NCI-H82 treated with DMSO at 0.1 percent for 48 hours (cell line): ENCODE measurements at regions not wholly inside any gene's neighbourhood (a gene's known extent, or its start where the extent isn't known, plus 50 kb on each side); places are given as distances from the start of the nearest gene placed in this dataset.
"Not testable (repeated sequence)": the region's sequence is repeated elsewhere in the genome, so short reads cannot be mapped to it uniquely, and the experiment has no call there.

Source experiments
- DNase-seq: peaks from one replicate; lab custom pipeline; 2025; ENCODE audit not compliant: unreplicated experiment; lab: John Stamatoyannopoulos, UW

DNA sequence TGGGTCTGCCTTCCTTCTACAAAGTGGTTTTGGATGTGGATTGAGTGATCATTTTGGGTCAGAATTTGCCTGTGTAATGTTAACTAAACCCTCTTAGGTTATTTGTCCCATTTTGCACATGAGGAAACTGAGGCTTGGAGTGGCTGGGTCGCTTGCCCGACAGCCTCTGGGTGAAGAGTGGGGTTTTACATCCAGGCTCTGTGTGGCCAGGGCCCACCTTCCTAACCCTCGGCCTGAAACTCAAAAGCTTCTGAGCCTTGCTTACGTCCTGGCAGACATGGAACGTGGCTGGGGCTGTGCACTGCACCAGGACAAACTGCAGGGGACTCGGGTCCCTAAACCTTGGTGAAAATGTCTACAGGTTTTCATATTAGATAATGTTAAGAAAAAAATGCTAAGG, 542.4 kb downstream of the TBC1D22A start:
- no peak for DNase-seq

DNA sequence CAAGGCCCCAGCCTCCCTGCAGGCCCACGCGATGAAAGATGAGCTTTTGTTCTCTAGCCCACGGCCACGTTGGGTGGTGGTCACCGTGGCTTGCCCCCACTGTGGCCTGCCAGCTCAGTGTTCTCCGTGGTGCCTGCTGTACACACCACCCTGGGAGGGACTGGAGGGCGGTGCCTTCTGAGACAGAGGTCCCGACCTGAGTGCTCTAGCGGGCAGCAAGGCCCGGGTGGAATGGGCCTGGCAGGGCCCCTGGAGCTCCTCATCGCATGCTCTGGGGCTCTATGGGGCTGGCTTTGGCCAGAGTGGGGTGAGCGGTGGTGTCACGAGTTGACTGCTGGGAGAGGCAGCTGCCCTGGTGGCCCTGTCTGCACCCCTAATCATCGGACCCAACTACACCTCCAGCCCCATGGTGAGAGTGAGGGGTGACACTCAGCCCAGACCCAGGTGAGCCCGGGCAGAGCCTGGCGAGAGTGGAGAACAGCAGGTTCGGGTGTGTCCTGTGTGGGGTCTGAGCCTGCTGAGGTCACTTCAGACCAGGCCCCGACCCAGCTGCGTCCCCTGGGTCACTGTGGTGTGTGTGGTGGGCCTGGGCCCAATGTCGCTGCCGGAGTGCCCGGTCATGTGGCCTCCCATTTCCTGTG, 541.9 kb downstream of the TBC1D22A start:
- DNase-seq, result no peak

DNA sequence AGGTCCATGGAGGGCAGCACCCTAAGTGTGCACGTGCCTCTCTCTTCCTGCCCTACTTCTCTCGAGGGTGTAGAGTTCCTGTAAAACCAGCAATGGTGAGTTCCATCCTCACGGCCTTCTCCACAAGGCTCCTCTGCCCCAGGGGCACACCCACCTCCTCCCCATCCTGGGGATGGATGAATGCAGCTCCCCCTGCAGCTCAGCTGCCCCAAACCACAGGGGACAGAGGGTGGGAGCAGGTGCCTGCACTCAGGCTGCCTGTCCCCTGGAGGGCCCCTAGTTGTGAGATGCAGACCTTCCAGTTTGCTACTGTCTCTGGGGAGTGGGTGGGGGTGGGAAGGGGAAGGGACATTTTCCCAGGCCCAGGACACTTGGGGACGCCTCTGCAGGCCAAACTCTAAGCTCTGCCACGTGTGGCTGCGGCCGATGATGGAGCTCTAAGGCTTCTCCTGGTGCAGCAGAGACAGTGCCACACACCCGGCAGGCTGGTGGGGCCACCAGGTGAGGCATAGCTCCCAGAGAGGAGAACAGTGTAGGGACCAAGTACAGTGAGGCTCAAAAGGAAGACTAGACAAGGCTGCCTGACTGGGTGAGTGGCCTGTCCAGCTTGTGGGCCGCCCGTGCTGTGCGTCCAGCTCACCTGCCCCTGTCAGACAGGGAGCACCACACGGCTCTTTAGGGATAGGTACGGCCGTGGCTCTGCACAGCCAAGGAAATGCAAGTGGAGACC, 540.9 kb downstream of the TBC1D22A start:
- DNase-seq, result no peak

DNA sequence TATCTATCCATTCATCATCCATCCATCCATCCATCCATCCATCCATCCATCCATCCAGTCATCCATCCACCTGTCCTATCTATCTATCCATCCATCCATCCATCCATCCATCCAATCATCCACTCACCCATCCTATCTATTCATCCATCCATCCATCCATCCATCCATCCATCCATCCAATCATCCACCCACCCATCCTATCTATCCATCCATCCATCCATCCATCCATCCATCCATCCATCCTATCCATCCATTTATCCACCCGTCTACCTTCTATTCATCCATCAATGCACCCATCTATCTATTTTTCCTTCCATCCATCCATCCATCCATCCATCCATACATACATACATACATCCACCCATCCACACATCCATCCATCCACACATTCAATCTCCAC, 540.1 kb downstream of the TBC1D22A start:
- DNase-seq, result not testable (repeated sequence)

- DNase-seq, result no peak
Measured at GRCh38 chr22:47301820-47302475, 539.5 kb downstream of the TBC1D22A start.

DNA sequence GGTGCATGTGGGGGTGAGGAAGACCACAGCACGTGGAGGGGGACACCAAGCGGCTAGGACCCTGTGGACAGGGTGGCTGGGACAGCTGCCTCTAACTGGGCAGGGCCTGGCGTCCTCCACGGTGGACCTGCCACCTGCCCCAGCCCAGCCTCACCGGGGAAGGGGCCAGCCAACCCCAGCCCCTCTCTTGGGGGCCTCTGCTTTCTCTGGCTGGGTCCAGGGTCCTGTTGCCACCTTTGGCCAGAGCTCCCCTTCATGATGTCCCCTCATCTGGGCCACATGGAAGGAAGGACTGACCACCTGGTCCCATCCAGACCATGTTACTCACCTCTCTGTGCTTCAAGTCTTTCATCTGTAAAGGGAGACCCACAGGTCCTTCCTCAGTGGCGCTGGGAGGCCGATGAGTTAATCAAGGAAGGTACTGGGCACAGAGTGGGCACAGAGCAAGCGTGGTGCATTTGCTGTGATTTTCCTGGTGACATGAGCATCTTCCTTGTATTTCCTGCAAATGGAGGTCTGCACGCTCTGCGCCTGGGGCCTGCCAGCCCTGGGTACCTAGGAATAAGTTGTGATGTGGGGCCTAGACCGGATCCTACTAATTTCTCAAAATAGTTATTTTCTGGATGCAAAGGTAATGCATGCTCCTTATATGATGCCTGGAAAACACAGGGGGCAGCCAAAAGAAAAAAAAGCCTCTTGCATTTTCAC, 538.4 kb downstream of the TBC1D22A start:
- no peak for DNase-seq

DNA sequence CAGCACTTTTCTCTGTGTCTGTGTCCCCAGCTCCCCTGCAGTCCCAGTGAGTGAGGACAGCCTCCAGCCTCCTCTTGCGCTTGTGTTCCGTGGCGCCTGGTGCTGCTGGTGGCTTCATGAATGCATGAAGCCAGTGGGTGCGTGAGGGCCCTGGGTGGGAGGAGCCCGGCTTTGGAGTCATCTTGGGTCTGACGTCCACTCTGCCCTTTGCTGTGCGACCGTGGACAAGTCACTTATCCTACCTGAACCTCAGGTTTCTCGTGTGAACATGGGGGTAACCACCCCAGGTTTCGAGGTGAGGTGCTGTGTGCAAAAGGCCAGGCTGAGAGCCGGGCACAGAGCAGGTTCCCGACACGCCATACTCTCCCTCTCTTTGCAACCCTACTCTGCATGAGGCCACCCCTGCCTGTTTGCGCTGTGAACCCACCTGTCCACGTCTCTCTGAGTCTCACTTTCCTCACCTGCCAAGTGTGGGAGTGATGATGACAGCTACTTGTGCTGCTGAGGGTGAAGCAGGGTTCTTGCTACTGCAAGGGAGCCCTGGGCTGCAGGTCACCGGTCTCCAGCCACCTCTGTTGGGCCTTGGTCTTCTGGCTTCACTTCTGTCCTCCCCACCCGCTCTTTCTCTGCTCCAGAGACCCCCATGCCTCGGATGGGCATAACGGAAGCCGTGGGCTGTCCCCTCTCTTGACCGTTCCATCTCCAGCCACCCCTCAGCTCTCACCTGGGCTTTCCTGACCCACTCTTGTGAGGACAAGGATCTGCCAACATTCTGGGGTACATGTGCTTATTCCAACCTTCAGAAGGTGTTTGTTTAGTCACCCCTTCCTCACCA, 537.6 kb downstream of the TBC1D22A start:
- DNase-seq, result no peak

DNA sequence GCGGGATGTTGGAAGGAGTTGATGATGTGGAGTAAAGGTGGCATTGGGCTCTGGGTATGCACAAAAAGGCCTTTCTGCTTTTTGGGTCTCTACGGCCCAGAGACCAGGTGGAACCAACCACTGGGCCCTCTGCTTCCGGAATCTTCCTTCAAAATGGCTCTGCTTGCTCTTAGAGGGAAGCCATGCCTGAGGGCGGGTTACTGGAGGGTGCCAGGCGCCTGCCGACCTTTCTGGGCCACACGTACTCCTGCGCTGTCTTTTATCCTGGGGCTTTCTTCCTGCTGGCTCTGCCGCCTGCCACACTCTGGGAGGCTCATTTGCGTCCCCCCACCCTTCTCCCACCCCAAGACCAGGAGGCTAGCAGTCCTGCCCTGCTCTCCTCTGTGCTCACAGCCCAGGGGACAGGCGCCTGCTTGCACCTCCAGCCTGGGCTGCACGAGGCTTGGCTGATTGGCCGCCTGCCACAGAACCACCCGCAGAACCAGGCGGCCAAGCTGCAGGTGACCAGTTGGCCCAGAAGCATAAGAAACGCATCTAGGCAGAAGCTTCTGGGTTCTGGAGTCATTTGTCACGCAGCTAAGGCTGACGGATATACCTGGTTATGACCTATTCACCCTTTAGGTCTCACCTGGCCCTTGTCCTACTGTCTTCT, 536.9 kb downstream of the TBC1D22A start:
- no peak for DNase-seq

GRCh38 chr22:47298017-47298785, 535.8 kb downstream of the TBC1D22A start:
- DNase-seq, result no peak

- no peak for DNase-seq
Measured at GRCh38 chr22:47297261-47298016, 535.0 kb downstream of the TBC1D22A start.

- no peak for DNase-seq
Measured at GRCh38 chr22:47296405-47297260, 534.2 kb downstream of the TBC1D22A start.

DNA sequence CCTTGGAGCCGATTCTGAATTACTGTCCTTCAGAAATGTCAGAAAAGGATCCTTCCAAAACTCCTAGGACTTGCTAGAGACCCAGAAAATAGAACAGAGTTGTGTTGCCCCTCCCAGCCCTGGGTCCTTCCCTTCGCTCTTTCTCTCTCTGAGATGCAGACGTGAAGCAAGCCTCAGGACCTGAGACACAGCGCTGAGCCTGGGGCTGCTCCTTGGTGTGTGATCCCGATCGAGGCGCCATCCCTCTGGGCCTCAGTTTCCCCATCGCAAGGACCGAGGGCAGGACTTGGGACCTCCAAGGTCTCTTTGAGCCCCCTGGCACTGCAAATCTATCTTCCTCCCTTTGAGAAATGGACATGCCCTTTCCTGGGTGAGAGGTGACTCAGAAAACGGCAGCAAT, 533.5 kb downstream of the TBC1D22A start:
- DNase-seq, result no peak

- no peak for DNase-seq
Measured at GRCh38 chr22:47295226-47295901, 532.9 kb downstream of the TBC1D22A start.

GRCh38 chr22:47294576-47294975, 532.1 kb downstream of the TBC1D22A start:
- DNase-seq, result no peak

GRCh38 chr22:47294222-47294532, 531.7 kb downstream of the TBC1D22A start:
- no peak for DNase-seq

GRCh38 chr22:47293368-47294221, 531.1 kb downstream of the TBC1D22A start:
- no peak for DNase-seq
